Endodermal cell (in vitro differentiated cells): ENCODE measurements at regions not wholly inside any gene's neighbourhood (a gene's known extent, or its start where the extent isn't known, plus 50 kb on each side); places are given as distances from the start of the nearest gene placed in this dataset.

Source experiments
- DNase-seq: peaks from one replicate; pipeline ENCODE4 v3.0.0-alpha.2; 2017
- H3K27ac ChIP-seq: 2 replicates; pipeline ENCODE4 v1.5.1; 2013; ENCODE audit warnings: mild to moderate bottlenecking, low read depth, low read length, moderate library complexity
- H3K27me3 ChIP-seq: 2 replicates; pipeline ENCODE4 v1.6.1; 2013; ENCODE audit warnings: mild to moderate bottlenecking, low read length, moderate library complexity; ENCODE audit not compliant: insufficient read depth, control insufficient read depth, poor library complexity, severe bottlenecking
- H3K36me3 ChIP-seq: 2 replicates; pipeline ENCODE4 v1.7.0; 2013; ENCODE audit warnings: mild to moderate bottlenecking, low read length, moderate library complexity; ENCODE audit not compliant: control insufficient read depth, insufficient read depth
- H3K4me1 ChIP-seq: one replicate; pipeline ENCODE4 v1.7.0; 2013; ENCODE audit warnings: low read length; ENCODE audit not compliant: control insufficient read depth, insufficient read depth
- H3K4me3 ChIP-seq: 2 replicates; pipeline ENCODE4 v1.5.1; 2013; ENCODE audit warnings: mild to moderate bottlenecking, low read length, moderate library complexity
- H3K9ac ChIP-seq: 2 replicates; pipeline ENCODE4 v1.6.1; 2013; ENCODE audit warnings: mild to moderate bottlenecking, low read length, moderate library complexity; ENCODE audit not compliant: poor library complexity, severe bottlenecking; ENCODE audit errors: extremely low read depth
- H3K9me3 ChIP-seq: 2 replicates; pipeline ENCODE4 v1.6.1; 2013; ENCODE audit warnings: mild to moderate bottlenecking, low read length, moderate library complexity; ENCODE audit not compliant: control insufficient read depth
- H3K27ac Mint-ChIP-seq: 2 replicates; pipeline ENCODE4 v1.8.0; 2020; ENCODE audit warnings: mixed read lengths
- H3K27me3 Mint-ChIP-seq: 2 replicates; pipeline ENCODE4 v1.8.0; 2021; ENCODE audit warnings: mild to moderate bottlenecking, mixed read lengths; ENCODE audit not compliant: insufficient read depth
- H3K36me3 Mint-ChIP-seq: 2 replicates; pipeline ENCODE4 v1.8.0; 2020; ENCODE audit warnings: low read depth, mixed read lengths
- H3K4me1 Mint-ChIP-seq: 2 replicates; pipeline ENCODE4 v1.8.0; 2020; ENCODE audit warnings: mixed read lengths
- H3K4me3 Mint-ChIP-seq: 2 replicates; pipeline ENCODE4 v1.8.0; 2020; ENCODE audit warnings: mild to moderate bottlenecking, moderate library complexity, mixed read lengths
- H3K9me3 Mint-ChIP-seq: 2 replicates; pipeline ENCODE4 v1.8.0; 2020; ENCODE audit warnings: mild to moderate bottlenecking, mixed read lengths
- WGBS, 2 experiments: methylation state at CpG; one replicate each; pipeline versions ENCODE4 v1.1.5 to v1.1.7; 2013; ENCODE audit warnings: missing lambda C conversion rate in 2 of 2, mixed read lengths in 1 of 2; ENCODE audit not compliant: insufficient coverage in 1 of 2, insufficient read length in 1 of 2; 5-methylcytosine and 5-hydroxymethylcytosine counted together
- TF ChIP-seq, protein P1 (sequence below): fragments of 200-600 bp; sonication (generic); conservative IDR thresholded peaks from 2 replicates; pipeline ENCODE4 v1.5.0; 2021; ENCODE audit warnings: antibody characterized with exemption, mild to moderate bottlenecking

DNA sequence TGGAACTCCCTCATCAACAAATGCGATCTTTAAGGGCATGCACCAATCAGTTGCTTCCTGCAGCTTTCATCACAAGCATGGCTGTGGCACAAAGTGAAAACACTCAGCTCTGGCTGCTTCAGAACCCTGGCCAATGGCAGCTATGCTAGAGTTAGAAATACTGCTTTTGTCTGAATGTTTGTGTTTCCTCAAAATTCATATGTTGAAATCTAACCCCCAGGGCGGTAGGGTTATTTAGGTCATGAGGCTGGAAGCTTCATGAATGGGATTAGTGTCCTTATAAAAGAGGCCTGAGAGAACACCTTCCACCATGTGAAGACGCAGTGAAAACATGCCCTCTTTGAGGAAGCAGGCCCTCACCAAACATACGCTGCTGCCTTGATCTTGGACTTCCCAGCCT lies 453.9 kb downstream of the SNAPC1 start:
- H3K27ac ChIP-seq, result no peak overlapping the region
- H3K9me3 ChIP-seq, result peaks cover 14% of the 10 kb centered on the region
- 87 to 100% methylated on average over 2 to 4 of the region's 4 CpGs for WGBS, 2 experiments
- H3K27me3 ChIP-seq, result no peaks in the 10 kb centered on the region
- Mint-ChIP-seq H3K27me3 (no peaks in the 10 kb centered on the region), H3K4me1 (peaks cover 18% of the 10 kb centered on the region), H3K9me3 (peaks cover 3% of the 10 kb centered on the region), H3K36me3 (no peaks in the 10 kb centered on the region), H3K4me3 (no peak overlapping the region), H3K27ac (no peak overlapping the region)
- no peak for DNase-seq
- peak overlapping the region; percentile 21 for H3K4me3 ChIP-seq
- peaks cover 2% of the 10 kb centered on the region for H3K4me1 ChIP-seq
- no peaks in the 10 kb centered on the region for H3K36me3 ChIP-seq
- TF ChIP-seq, protein P1, sequence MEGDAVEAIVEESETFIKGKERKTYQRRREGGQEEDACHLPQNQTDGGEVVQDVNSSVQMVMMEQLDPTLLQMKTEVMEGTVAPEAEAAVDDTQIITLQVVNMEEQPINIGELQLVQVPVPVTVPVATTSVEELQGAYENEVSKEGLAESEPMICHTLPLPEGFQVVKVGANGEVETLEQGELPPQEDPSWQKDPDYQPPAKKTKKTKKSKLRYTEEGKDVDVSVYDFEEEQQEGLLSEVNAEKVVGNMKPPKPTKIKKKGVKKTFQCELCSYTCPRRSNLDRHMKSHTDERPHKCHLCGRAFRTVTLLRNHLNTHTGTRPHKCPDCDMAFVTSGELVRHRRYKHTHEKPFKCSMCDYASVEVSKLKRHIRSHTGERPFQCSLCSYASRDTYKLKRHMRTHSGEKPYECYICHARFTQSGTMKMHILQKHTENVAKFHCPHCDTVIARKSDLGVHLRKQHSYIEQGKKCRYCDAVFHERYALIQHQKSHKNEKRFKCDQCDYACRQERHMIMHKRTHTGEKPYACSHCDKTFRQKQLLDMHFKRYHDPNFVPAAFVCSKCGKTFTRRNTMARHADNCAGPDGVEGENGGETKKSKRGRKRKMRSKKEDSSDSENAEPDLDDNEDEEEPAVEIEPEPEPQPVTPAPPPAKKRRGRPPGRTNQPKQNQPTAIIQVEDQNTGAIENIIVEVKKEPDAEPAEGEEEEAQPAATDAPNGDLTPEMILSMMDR, result no peak
- no peak overlapping the region for H3K9ac ChIP-seq

DNA sequence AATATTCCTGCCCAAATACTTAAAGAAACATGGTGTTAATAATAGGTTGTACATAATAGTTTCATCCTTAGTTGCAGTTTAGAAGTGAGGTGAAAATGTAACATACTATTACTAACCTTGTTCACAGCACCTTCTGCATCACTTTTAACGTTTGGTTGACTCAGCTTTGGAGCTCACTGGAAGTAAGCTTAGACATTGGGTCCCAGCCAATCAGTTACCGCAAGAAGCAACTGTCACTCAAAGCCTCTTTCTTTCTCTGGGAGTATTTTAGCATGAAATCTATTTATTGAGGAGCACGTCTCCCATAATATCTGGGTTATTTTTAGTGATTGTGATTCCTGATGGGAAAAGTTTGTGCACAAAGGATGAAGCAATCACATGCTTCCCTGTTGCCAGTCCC lies 472.6 kb downstream of the SNAPC1 start:
- 84 to 93% methylated on average over 3 of the region's 3 CpGs for WGBS, 2 experiments
- no peak overlapping the region for H3K9ac ChIP-seq
- TF ChIP-seq, protein P1, result no peak
- H3K27ac Mint-ChIP-seq, result no peak overlapping the region
- no peaks in the 10 kb centered on the region for H3K27me3 ChIP-seq
- H3K36me3 ChIP-seq, result no peaks in the 10 kb centered on the region
- no peaks in the 10 kb centered on the region for H3K4me1 Mint-ChIP-seq
- peaks cover 34% of the 10 kb centered on the region for H3K9me3 Mint-ChIP-seq
- H3K36me3 Mint-ChIP-seq, result peaks cover 2% of the 10 kb centered on the region
- no peaks in the 10 kb centered on the region for H3K4me1 ChIP-seq
- H3K9me3 ChIP-seq, result peaks cover 34% of the 10 kb centered on the region
- no peak overlapping the region for H3K27ac ChIP-seq
- no peak overlapping the region for H3K4me3 ChIP-seq
- H3K27me3 Mint-ChIP-seq, result no peaks in the 10 kb centered on the region
- no peak overlapping the region for H3K4me3 Mint-ChIP-seq
- no peak for DNase-seq

DNA sequence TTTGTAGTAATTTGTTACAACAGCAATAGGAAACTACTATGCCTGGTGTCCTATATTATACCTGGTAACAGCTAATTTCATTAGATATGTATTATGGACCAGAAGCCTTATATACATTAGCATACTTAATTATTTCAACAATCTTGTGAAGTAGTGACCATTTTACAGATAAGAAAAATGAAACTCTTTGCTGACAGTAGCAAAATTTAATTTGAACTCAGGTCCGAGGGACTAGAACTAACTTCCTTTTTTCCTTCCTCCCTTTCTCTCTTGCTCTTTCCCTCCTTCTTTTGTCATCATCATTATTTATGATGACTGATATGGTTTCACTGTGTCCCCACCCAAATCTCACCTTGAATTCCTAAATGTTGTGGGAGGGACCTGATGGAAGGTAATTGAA lies 482.0 kb downstream of the SNAPC1 start:
- Mint-ChIP-seq H3K27ac (no peak overlapping the region), H3K4me3 (no peak overlapping the region), H3K4me1 (no peaks in the 10 kb centered on the region), H3K27me3 (no peaks in the 10 kb centered on the region), H3K36me3 (no peaks in the 10 kb centered on the region), H3K9me3 (peaks cover 12% of the 10 kb centered on the region)
- TF ChIP-seq, protein P1, result no peak
- H3K4me3 ChIP-seq, result no peak overlapping the region
- DNase-seq, result no peak
- H3K27me3 ChIP-seq, result no peaks in the 10 kb centered on the region
- no peaks in the 10 kb centered on the region for H3K9me3 ChIP-seq
- H3K36me3 ChIP-seq, result no peaks in the 10 kb centered on the region
- WGBS, 2 experiments, result 90 to 100% methylated on average over 1 of the region's 1 CpG
- H3K27ac ChIP-seq, result no peak overlapping the region
- no peak overlapping the region for H3K9ac ChIP-seq
- H3K4me1 ChIP-seq, result no peaks in the 10 kb centered on the region
